Mesenchymal stem cell (in vitro differentiated cells and primary cell): ENCODE measurements at regions not wholly inside any gene's neighbourhood (a gene's known extent, or its start where the extent isn't known, plus 50 kb on each side); places are given as distances from the start of the nearest gene placed in this dataset.

Experiments used
- DNase-seq: peaks from one replicate; pipeline ENCODE4 v3.0.0-alpha.2; 2013
- H2AFZ ChIP-seq: one replicate; pipeline ENCODE4 v1.6.1; 2013; ENCODE audit warnings: low read depth, mild to moderate bottlenecking, control low read depth, inconsistent platforms, low read length, moderate library complexity
- H2AK5ac ChIP-seq: 2 replicates; pipeline ENCODE4 v1.6.1; 2013; ENCODE audit warnings: low read length, moderate library complexity, mild to moderate bottlenecking, inconsistent platforms; ENCODE audit not compliant: severe bottlenecking
- H2BK120ac ChIP-seq: one replicate; pipeline ENCODE4 v1.6.1; 2013; ENCODE audit warnings: low read depth, mild to moderate bottlenecking, inconsistent platforms, low read length, moderate library complexity
- H2BK12ac ChIP-seq, 2 experiments: one replicate each; pipeline ENCODE4 v1.6.1; 2013; ENCODE audit warnings: inconsistent platforms in 2 of 2, low read length in 2 of 2, mild to moderate bottlenecking in 2 of 2, moderate library complexity in 2 of 2, control low read depth in 1 of 2
- H2BK15ac ChIP-seq: one replicate; pipeline ENCODE4 v1.6.1; 2013; ENCODE audit warnings: mild to moderate bottlenecking, low read depth, inconsistent platforms; ENCODE audit not compliant: poor library complexity, severe bottlenecking
- H2BK5ac ChIP-seq: 2 replicates; pipeline ENCODE4 v1.6.1; 2013; ENCODE audit warnings: low read depth, mild to moderate bottlenecking, low read length, control low read depth, inconsistent platforms; ENCODE audit not compliant: poor library complexity, severe bottlenecking
- H3K14ac ChIP-seq, 2 experiments: one replicate each; pipeline ENCODE4 v1.6.1; 2013; ENCODE audit warnings: inconsistent platforms in 2 of 2, low read length in 2 of 2, control low read depth in 1 of 2, mild to moderate bottlenecking in 1 of 2, moderate library complexity in 1 of 2
- H3K18ac ChIP-seq, 2 experiments: one replicate each; pipeline ENCODE4 v1.6.1; 2013; ENCODE audit warnings: inconsistent platforms in 2 of 2, low read length in 2 of 2, control low read depth in 1 of 2, low read depth in 1 of 2, mild to moderate bottlenecking in 1 of 2
- H3K23ac ChIP-seq, 2 experiments: one replicate each; pipeline ENCODE4 v1.6.1; 2013; ENCODE audit warnings: inconsistent platforms in 2 of 2, low read length in 2 of 2, mild to moderate bottlenecking in 2 of 2, moderate library complexity in 2 of 2, control low read depth in 1 of 2
- H3K27ac ChIP-seq: 2 replicates; pipeline ENCODE4 v1.5.1; 2013; ENCODE audit warnings: mild to moderate bottlenecking, moderate library complexity, low read length, control low read depth, inconsistent platforms; ENCODE audit not compliant: poor library complexity, severe bottlenecking
- H3K27me3 ChIP-seq, 2 experiments: 2 replicates each; pipeline versions ENCODE4 v1.6.1 to v1.7.0; 2013; ENCODE audit warnings: low read length in 2 of 2, mild to moderate bottlenecking in 2 of 2, moderate library complexity in 2 of 2, control low read depth in 1 of 2, inconsistent platforms in 1 of 2; ENCODE audit not compliant: control insufficient read depth in 1 of 2, insufficient read depth in 1 of 2
- H3K36me3 ChIP-seq, 2 experiments: 2 replicates each; pipeline versions ENCODE4 v1.6.1 to v1.7.0; 2013; ENCODE audit warnings: low read length in 2 of 2, control low read depth in 1 of 2, inconsistent platforms in 1 of 2, low read depth in 1 of 2, mild to moderate bottlenecking in 1 of 2; ENCODE audit not compliant: insufficient read depth in 2 of 2, control insufficient read depth in 1 of 2
- H3K4ac ChIP-seq, 2 experiments: one replicate each; pipeline ENCODE4 v1.6.1; 2013; ENCODE audit warnings: inconsistent platforms in 2 of 2, low read length in 2 of 2, mild to moderate bottlenecking in 2 of 2, moderate library complexity in 2 of 2, control low read depth in 1 of 2, low read depth in 1 of 2
- H3K4me1 ChIP-seq: 2 replicates; pipeline ENCODE4 v1.6.1; 2013; ENCODE audit warnings: low read depth, low read length, control low read depth; ENCODE audit not compliant: control insufficient read depth, insufficient read depth
- H3K4me2 ChIP-seq: 2 replicates; pipeline ENCODE4 v1.6.1; 2013; ENCODE audit warnings: low read length, mild to moderate bottlenecking, inconsistent platforms; ENCODE audit not compliant: poor library complexity, severe bottlenecking
- H3K4me3 ChIP-seq, 2 experiments: 2 replicates each; pipeline versions ENCODE4 v1.5.1 to v1.7.0; 2013; ENCODE audit warnings: low read length in 2 of 2, mild to moderate bottlenecking in 2 of 2, control low read depth in 1 of 2, low read depth in 1 of 2; ENCODE audit not compliant: insufficient read depth in 1 of 2
- H3K79me1 ChIP-seq: replicated peaks from 2 replicates; pipeline ENCODE4 v1.6.1; 2013; ENCODE audit warnings: mild to moderate bottlenecking, control low read depth, low read length, inconsistent platforms; ENCODE audit not compliant: poor library complexity, severe bottlenecking
- H3K9ac ChIP-seq: 2 replicates; pipeline ENCODE4 v1.7.0; 2013; ENCODE audit warnings: mild to moderate bottlenecking, low read length, moderate library complexity
- H3K9me3 ChIP-seq: 2 replicates; pipeline ENCODE4 v1.7.0; 2013; ENCODE audit warnings: mild to moderate bottlenecking, low read length; ENCODE audit not compliant: control insufficient read depth
- H4K8ac ChIP-seq: one replicate; pipeline ENCODE4 v1.6.1; 2013; ENCODE audit warnings: inconsistent platforms, mild to moderate bottlenecking, low read length, moderate library complexity
- H4K91ac ChIP-seq: one replicate; pipeline ENCODE4 v1.6.1; 2013; ENCODE audit warnings: mild to moderate bottlenecking, low read length, inconsistent platforms
- WGBS: methylation state at CpG from one replicate; pipeline ENCODE4 v1.1.7; 2013; ENCODE audit warnings: mixed read lengths; 5-methylcytosine and 5-hydroxymethylcytosine counted together

DNA sequence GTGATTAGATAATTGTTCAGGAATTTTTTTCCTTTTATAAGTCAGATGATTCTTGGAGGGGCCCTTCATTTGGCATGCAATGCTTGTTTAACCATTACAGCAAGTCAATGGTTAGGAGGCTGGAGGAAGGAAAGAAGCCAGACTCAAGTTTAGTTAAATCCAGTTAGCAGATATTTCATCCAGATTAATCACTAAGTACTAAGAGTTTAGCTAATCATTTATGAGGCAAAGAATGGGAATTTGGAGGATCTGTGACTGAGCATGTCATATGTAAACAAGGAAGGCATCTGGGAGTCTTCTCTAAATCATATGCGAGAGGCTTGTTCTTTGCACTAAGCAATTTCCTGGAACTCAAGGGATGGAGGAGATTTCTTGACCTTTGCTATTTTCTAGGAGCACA is 145.3 kb upstream of the SGCD start:
- H2BK5ac ChIP-seq, result peak overlapping the region; percentile 79
- 42% methylated on average over 1 of the region's 1 CpG for WGBS
- no peak overlapping the region for H2BK12ac ChIP-seq
- no peaks in the 10 kb centered on the region for H3K36me3 ChIP-seq
- peak overlapping the region; percentile 3 for H3K4me2 ChIP-seq
- peaks cover 4% of the 10 kb centered on the region for H3K4me1 ChIP-seq
- H3K9ac ChIP-seq, result no peak overlapping the region
- no peaks in the 10 kb centered on the region for H3K27me3 ChIP-seq
- no peak overlapping the region for H3K14ac ChIP-seq
- no peak overlapping the region for H4K91ac ChIP-seq
- DNase-seq, result peak; percentile 13
- H3K4me3 ChIP-seq, result no peak overlapping the region
- no peak overlapping the region for H2AFZ ChIP-seq
- no peak overlapping the region for H3K23ac ChIP-seq
- H2AK5ac ChIP-seq, result no peak overlapping the region
- H3K27ac ChIP-seq, result peak overlapping the region; percentile 89
- no peak overlapping the region for H3K18ac ChIP-seq
- no peak overlapping the region for H3K4ac ChIP-seq
- no peak overlapping the region for H2BK120ac ChIP-seq
- no peaks in the 10 kb centered on the region for H3K79me1 ChIP-seq
- no peak overlapping the region for H4K8ac ChIP-seq
- peaks cover 6% of the 10 kb centered on the region for H3K9me3 ChIP-seq
- no peak overlapping the region for H2BK15ac ChIP-seq

DNA sequence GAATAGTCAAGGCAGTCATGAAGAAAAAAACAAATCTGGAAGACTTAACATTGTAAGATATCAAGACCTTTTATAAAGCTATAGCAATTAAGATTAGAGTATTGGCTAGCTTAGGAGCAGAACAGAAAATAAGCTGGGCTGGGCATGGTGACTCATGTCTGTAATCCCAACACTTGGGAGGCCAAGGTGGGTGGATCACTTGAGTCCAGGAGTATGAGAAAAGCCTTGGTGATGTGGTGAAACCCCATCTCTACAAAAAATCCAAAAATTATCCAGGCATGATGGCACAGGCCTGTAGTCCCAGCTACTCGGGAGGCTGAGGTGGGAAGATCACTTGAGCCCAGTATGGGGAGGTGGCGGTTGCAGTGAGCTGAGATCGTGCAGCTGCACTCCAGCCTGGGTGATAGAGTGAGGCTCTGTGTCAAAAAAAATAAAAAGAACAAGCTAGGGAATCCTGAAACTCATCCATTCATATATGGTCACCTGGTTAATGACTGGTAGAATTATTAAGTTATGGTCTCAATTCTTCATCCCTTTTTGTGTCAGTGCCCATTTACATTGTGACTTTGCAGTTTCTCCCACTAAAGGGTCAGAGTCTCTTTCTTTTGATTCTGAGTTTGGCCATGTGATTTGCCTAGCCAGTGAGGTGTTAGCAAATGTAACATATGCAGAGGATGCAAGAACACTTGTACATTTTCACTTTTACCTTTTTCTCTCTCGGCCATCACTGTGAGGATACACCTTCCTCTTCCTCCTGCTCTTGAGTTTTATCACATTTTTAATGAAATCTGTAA is 144.6 kb upstream of the SGCD start:
- Histone ChIP-seq H3K36me3 (no peaks in the 10 kb centered on the region), H3K9me3 (peaks cover 6% of the 10 kb centered on the region), H3K18ac (no peak overlapping the region), H4K91ac (no peak overlapping the region), H2BK120ac (no peak overlapping the region), H2BK15ac (no peak overlapping the region), H2BK5ac (no peak overlapping the region), H3K27me3 (no peaks in the 10 kb centered on the region), H3K14ac (no peak overlapping the region), H3K23ac (no peak overlapping the region), H2BK12ac (no peak overlapping the region), H2AK5ac (peak overlapping the region; percentile 39), H4K8ac (no peak overlapping the region), H3K4me1 (peaks cover 4% of the 10 kb centered on the region), H3K9ac (no peak overlapping the region), H3K27ac (peak overlapping the region; percentile 89), H3K79me1 (no peaks in the 10 kb centered on the region), H2AFZ (no peak overlapping the region), H3K4me2 (no peak overlapping the region), H3K4me3 (no peak overlapping the region), H3K4ac (no peak overlapping the region)
- 91% methylated on average over 4 of the region's 4 CpGs for WGBS
- peak; percentile 8 for DNase-seq

DNA sequence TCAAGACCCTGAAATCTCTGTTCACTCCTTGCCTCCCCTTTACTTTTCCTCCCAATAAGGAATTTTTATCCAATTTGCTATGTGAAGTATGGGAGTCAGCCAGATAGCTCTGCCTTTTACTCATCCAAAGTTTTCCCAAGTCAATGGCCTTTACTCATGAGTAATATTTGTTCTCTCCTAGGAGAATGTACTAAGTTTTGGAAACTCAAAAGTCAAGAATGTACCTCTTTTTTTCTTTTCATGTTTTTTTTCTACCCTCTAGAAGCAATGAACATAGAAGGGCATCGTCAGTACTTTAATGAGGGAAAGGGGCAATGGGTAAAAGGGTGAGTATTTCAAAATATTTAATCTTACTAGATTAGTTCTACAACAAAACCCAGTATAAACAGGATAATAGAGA is 140.2 kb upstream of the SGCD start:
- Histone ChIP-seq H2BK15ac (no peak overlapping the region), H4K8ac (no peak overlapping the region), H3K79me1 (no peaks in the 10 kb centered on the region), H2BK5ac (no peak overlapping the region), H2AFZ (no peak overlapping the region), H2BK120ac (no peak overlapping the region), H4K91ac (no peak overlapping the region), H3K18ac (no peak overlapping the region), H3K36me3 (no peaks in the 10 kb centered on the region), H2AK5ac (no peak overlapping the region), H3K14ac (no peak overlapping the region), H3K4me1 (peaks cover 3% of the 10 kb centered on the region), H2BK12ac (no peak overlapping the region), H3K27me3 (no peaks in the 10 kb centered on the region), H3K27ac (no peak overlapping the region), H3K9me3 (no peaks in the 10 kb centered on the region), H3K9ac (no peak overlapping the region), H3K4me3 (no peak overlapping the region), H3K4me2 (no peak overlapping the region), H3K4ac (no peak overlapping the region), H3K23ac (no peak overlapping the region)
- WGBS, result no CpG with 5 or more reads among the region's 1 CpG
- DNase-seq, result no peak

DNA sequence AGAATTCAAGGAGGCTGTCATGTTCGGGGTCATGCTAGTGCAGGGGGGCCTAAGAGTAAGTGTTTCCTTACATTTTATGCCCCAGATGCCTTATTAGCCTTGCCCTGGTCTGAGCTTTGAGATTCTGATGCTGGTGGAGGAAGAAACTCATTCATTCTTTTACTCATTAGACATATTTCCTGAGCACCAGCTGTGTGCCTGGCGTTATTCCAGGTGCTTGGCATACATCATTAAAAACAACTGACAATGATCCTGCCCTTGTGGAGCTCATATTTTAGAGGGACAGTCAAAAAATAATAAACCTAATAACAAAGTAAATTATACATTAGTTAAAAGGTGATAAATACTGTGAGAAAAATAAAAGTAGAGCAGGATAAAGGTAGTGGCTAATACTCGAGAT is 138.9 kb upstream of the SGCD start:
- H2BK12ac ChIP-seq, result no peak overlapping the region
- H3K14ac ChIP-seq, result no peak overlapping the region
- H3K4me1 ChIP-seq, result peaks cover 2% of the 10 kb centered on the region
- H2BK5ac ChIP-seq, result peak overlapping the region; percentile 4
- no peaks in the 10 kb centered on the region for H3K9me3 ChIP-seq
- no peaks in the 10 kb centered on the region for H3K36me3 ChIP-seq
- no peak overlapping the region for H2BK15ac ChIP-seq
- no peak overlapping the region for H3K23ac ChIP-seq
- no peak overlapping the region for H3K4ac ChIP-seq
- H2BK120ac ChIP-seq, result no peak overlapping the region
- H3K79me1 ChIP-seq, result no peaks in the 10 kb centered on the region
- H2AFZ ChIP-seq, result no peak overlapping the region
- 75% methylated on average over 2 of the region's 3 CpGs for WGBS
- no peak overlapping the region for H3K4me2 ChIP-seq
- H4K8ac ChIP-seq, result no peak overlapping the region
- DNase-seq, result no peak
- H3K27me3 ChIP-seq, result no peaks in the 10 kb centered on the region
- no peak overlapping the region for H3K4me3 ChIP-seq
- H3K27ac ChIP-seq, result peak overlapping the region; percentile 75
- H3K9ac ChIP-seq, result no peak overlapping the region
- H4K91ac ChIP-seq, result no peak overlapping the region
- H3K18ac ChIP-seq, result no peak overlapping the region
- no peak overlapping the region for H2AK5ac ChIP-seq
